ENCODE measurements at regions not wholly inside any gene's neighbourhood (a gene's known extent, or its start where the extent isn't known, plus 50 kb on each side); places are given as distances from the start of the nearest gene placed in this dataset.
"Not testable (repeated sequence)": the region's sequence is repeated elsewhere in the genome, so short reads cannot be mapped to it uniquely, and the experiment has no call there.

DNA sequence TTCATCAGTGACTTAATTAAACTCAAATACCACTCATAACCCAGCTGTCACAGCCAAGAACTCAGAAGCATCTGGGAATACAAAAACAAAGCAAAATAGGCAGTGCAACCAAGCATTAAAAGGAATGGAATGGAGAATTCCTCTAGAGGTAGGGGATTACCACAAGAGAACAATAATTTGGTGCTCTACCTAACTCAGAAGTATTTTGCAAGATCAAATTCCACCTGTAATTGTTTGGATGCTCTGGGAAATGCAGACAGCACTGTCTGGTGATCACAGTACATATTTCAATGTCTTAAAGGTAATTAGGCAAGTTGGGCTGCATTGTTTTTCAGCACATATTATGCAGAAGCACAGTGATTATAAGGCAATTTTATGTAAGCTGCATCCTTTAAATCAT is 547.5 kb downstream of the TRAM1L1 start:
- no peaks in the 10 kb centered on the region for H3K9me3 ChIP-seq
- intact Hi-C loops (cut with DNase I; ENCODE audit: low total_unique reads) (no loop called here), in situ Hi-C loops (cut with MboI; ENCODE audit: low pct_ligation_motif_present in 1 of 4, low pct_unique_long_range_greater_than_20kb in 1 of 4, low sequenced_read_pairs in 3 of 4) (no loop called here)
- H3K4me3 ChIP-seq = no peak overlapping the region
- no peaks in the 10 kb centered on the region for H3K36me3 ChIP-seq
- DNase-seq = no peak
- TF ChIP-seq POLR2AphosphoS5 (IDR thresholded peaks at IDR 0.05) (no peak), EP300 (IDR thresholded peaks at IDR 0.05; ENCODE audit: low read depth) (no peak), POLR2A (IDR thresholded peaks at IDR 0.05) (no peak)
- TF ChIP-seq, protein P1, sequence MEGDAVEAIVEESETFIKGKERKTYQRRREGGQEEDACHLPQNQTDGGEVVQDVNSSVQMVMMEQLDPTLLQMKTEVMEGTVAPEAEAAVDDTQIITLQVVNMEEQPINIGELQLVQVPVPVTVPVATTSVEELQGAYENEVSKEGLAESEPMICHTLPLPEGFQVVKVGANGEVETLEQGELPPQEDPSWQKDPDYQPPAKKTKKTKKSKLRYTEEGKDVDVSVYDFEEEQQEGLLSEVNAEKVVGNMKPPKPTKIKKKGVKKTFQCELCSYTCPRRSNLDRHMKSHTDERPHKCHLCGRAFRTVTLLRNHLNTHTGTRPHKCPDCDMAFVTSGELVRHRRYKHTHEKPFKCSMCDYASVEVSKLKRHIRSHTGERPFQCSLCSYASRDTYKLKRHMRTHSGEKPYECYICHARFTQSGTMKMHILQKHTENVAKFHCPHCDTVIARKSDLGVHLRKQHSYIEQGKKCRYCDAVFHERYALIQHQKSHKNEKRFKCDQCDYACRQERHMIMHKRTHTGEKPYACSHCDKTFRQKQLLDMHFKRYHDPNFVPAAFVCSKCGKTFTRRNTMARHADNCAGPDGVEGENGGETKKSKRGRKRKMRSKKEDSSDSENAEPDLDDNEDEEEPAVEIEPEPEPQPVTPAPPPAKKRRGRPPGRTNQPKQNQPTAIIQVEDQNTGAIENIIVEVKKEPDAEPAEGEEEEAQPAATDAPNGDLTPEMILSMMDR (IDR thresholded peaks at IDR 0.05) = no peak
- H3K27ac ChIP-seq = no peak overlapping the region
- no peaks in the 10 kb centered on the region for H3K27me3 ChIP-seq
- no peaks in the 10 kb centered on the region for H3K4me1 ChIP-seq

DNA sequence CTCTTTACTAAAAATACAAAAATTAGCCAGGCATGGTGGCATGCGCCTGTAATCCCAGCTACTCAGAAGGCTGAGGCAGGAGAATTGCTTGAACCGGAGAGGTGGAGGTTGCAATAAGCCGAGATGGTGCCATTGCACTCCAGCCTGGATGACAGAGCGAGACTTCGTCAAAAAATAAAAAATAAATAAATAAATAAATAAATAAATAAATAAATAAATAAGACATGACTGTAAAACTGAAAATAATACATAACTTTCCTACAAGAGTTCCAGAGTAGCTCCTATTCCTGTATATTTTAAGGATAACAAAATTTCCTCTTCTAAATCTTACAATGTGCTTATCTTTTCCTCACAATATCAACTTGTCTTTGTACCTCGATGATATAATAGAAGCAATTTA is 549.4 kb downstream of the TRAM1L1 start:
- intact Hi-C loops (cut with DNase I; ENCODE audit: low total_unique reads); DNase-seq; H3K9me3 ChIP-seq; H3K27ac ChIP-seq; H3K27me3 ChIP-seq; H3K4me3 ChIP-seq; H3K4me1 ChIP-seq; in situ Hi-C loops (cut with MboI; ENCODE audit: low pct_ligation_motif_present in 1 of 4, low pct_unique_long_range_greater_than_20kb in 1 of 4, low sequenced_read_pairs in 3 of 4); H3K36me3 ChIP-seq: not testable (repeated sequence)
- WGBS, 2 donors (ENCODE audit: low coverage in 1 of 2) = 82 to 91% methylated on average over 6 of the region's 6 CpGs

DNA sequence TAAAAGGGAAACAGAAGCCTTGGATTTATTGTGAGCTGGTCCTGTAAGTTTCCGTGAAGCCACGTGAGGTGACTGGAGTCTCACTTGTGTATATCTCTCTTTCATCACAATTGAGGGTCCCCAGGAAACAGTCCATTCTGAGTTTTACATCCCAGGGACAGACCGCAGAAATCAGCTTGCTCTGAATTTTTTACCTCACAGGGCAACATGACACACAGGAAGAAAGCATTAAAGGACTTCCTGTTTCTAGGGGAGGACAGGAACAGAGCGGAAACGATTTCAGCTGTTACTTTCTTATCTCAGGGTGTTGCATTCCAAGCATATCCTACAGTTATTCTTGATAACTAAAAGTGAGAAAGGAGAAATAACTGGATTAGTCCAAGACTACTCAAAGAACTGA is 553.5 kb downstream of the TRAM1L1 start:
- in situ Hi-C loops (cut with MboI; ENCODE audit: low pct_ligation_motif_present in 1 of 4, low pct_unique_long_range_greater_than_20kb in 1 of 4, low sequenced_read_pairs in 3 of 4) = no loop called here
- TF ChIP-seq POLR2A (IDR thresholded peaks at IDR 0.05) (no peak), EP300 (IDR thresholded peaks at IDR 0.05; ENCODE audit: low read depth) (no peak), POLR2AphosphoS5 (IDR thresholded peaks at IDR 0.05) (no peak)
- TF ChIP-seq, protein P1 (IDR thresholded peaks at IDR 0.05) = no peak
- Histone ChIP-seq H3K36me3 (no peaks in the 10 kb centered on the region), H3K9me3 (no peaks in the 10 kb centered on the region), H3K27ac (no peak overlapping the region), H3K27me3 (no peaks in the 10 kb centered on the region), H3K4me3 (no peak overlapping the region), H3K4me1 (no peaks in the 10 kb centered on the region)
- DNase-seq = no peak
- WGBS, 2 donors (ENCODE audit: low coverage in 1 of 2) = 64 to 77% methylated on average over 4 to 5 of the region's 5 CpGs
- intact Hi-C loops (cut with DNase I; ENCODE audit: low total_unique reads) = no loop called here

DNA sequence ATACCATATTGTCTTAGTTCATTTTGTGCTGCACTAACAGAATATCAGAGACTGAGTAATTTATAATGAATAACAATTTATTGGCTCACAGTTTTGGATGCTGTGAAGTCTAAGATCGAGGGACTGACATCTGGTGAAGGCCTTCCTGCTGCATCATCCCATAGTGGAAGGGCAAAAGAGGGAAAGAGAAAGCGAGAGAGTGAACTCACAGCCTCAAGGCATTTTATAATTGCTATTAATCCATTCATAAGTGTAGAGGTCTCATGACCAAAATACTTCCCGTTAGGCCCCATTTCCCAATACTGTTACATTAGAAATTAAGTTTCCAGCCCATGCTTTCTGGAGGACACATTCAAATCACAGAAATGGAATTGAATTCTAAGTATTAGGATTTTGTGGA is 554.4 kb downstream of the TRAM1L1 start:
- in situ Hi-C loops (cut with MboI; ENCODE audit: low pct_ligation_motif_present in 1 of 4, low pct_unique_long_range_greater_than_20kb in 1 of 4, low sequenced_read_pairs in 3 of 4) (no loop called here), intact Hi-C loops (cut with DNase I; ENCODE audit: low total_unique reads) (no loop called here)
- H3K27me3 ChIP-seq = no peaks in the 10 kb centered on the region
- H3K36me3 ChIP-seq = no peaks in the 10 kb centered on the region
- TF ChIP-seq, protein P1 (IDR thresholded peaks at IDR 0.05) = no peak
- no peak for TF ChIP-seq POLR2A (IDR thresholded peaks at IDR 0.05)
- H3K4me1 ChIP-seq = no peaks in the 10 kb centered on the region
- no peaks in the 10 kb centered on the region for H3K9me3 ChIP-seq
- no peak for DNase-seq
- no peak overlapping the region for H3K27ac ChIP-seq
- no peak overlapping the region for H3K4me3 ChIP-seq
- WGBS, 2 donors (ENCODE audit: low coverage in 1 of 2) = 49 to 59% methylated on average over 3 of the region's 3 CpGs

DNA sequence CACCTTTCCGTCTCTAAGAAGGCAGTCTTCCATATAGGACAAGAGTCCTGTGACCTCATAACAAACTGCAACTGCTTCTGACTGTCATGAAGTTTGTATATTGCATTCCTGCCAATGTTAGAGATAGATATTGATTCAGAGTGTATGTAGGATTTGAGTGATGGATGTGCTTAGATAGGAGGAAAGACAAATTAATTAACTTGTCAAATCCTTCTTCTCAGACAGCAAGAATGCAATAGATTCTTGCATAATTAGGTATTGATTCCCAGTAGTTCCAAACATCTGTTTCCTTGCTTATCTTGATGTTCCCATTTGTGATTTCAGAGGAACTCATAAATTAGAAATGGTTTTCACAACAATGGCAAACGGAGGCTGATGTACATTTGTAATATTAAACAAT is 555.3 kb downstream of the TRAM1L1 start:
- WGBS, 2 donors (ENCODE audit: low coverage in 1 of 2) = 66% methylated on average over 2 of the region's 2 CpGs
- in situ Hi-C loops (cut with MboI; ENCODE audit: low pct_ligation_motif_present in 1 of 4, low pct_unique_long_range_greater_than_20kb in 1 of 4, low sequenced_read_pairs in 3 of 4) = no loop called here

More for the DNA sequence above, 555.3 kb downstream of the TRAM1L1 start:
- H3K4me1 ChIP-seq = no peaks in the 10 kb centered on the region
- no peaks in the 10 kb centered on the region for H3K36me3 ChIP-seq
- H3K4me3 ChIP-seq = no peak overlapping the region
- TF ChIP-seq POLR2AphosphoS5 (IDR thresholded peaks at IDR 0.05) (no peak), POLR2A (IDR thresholded peaks at IDR 0.05) (no peak), EP300 (IDR thresholded peaks at IDR 0.05; ENCODE audit: low read depth) (no peak)
- TF ChIP-seq, protein P1 (IDR thresholded peaks at IDR 0.05) = no peak
- DNase-seq = no peak
- H3K27me3 ChIP-seq = no peaks in the 10 kb centered on the region
- intact Hi-C loops (cut with DNase I; ENCODE audit: low total_unique reads) = no loop called here
- H3K27ac ChIP-seq = no peak overlapping the region
- H3K9me3 ChIP-seq = no peaks in the 10 kb centered on the region

Measured in transverse colon (tissue), 4 donors.